ENCODE measurements at regions not wholly inside any gene's neighbourhood (a gene's known extent, or its start where the extent isn't known, plus 50 kb on each side); places are given as distances from the start of the nearest gene placed in this dataset.

DNA sequence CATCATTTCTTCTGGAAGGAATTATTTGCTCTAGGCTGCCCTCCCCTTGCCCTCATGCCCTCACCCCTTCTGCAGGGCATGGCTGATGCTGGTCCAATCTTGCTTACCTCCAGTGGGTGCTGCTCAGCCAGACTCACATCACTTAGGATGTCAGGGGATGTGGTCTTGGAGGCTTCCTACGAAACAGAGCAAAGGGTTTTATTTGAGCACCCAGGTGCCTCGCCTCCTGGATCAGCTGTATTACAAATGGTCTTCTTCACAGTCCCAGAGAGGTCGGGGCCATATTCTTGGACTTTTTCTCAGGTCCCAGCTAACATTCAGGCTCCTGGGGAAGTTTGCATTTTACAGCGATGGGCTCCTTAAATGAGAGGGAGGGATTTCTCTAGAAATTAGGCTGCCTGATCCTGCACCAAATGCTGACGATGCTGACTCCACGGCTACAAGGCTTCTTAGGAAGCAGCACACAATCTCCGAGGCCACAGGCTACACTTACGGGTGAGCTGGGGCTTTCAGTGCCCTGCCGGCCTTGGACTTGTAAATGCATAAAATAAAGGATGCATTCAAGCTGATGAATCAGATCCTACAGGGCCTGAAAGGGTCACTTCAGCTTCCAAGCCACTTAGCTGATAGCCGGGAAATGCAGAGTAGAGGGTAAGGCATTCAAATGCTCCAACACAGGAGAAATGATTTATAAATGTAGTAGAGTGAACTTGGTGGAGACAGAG lies 159.8 kb upstream of the ECI2 start:
- DNase-seq (ENCODE audit: low read depth, low spot score) = no peak
- in situ Hi-C loops (cut with HindIII; ENCODE audit: low sequenced_read_pairs) = no loop called here
- TF ChIP-seq CTCF (IDR thresholded peaks at IDR 0.05; ENCODE audit: low read depth, low read length) = no peak
- no peak overlapping the region for H3K4me3 ChIP-seq (ENCODE audit: low read depth, low read length)

DNA sequence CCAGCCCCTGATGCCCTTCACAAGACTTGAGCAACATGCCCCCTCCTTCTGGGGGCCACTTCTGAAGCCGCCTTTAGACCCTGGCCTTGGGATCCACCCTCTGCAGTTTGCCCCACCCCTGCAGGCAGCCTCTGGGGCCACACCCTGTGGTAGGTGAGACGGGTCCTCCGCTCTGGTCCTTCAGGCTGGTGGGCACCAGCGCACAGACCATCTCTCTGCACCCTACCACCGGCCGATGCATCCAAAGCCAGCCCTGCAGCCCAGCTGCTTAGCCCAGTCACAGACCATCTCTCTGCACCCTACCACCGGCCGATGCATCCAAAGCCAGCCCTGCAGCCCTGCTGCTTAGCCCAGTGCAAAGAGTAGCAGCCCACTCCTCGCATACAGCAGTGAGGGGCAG lies 159.3 kb upstream of the ECI2 start:
- no peak for DNase-seq (ENCODE audit: low read depth, low spot score)
- no peak for TF ChIP-seq CTCF (IDR thresholded peaks at IDR 0.05; ENCODE audit: low read depth, low read length)
- in situ Hi-C loops (cut with HindIII; ENCODE audit: low sequenced_read_pairs) = no loop called here
- no peak overlapping the region for H3K4me3 ChIP-seq (ENCODE audit: low read depth, low read length)

GRCh38 chr6:4291453-4292403 lies 156.4 kb upstream of the ECI2 start:
- peak; percentile 61 for DNase-seq (ENCODE audit: low read depth, low spot score)
- in situ Hi-C loops (cut with HindIII; ENCODE audit: low sequenced_read_pairs) = no loop called here
- TF ChIP-seq CTCF (IDR thresholded peaks at IDR 0.05; ENCODE audit: low read depth, low read length) = no peak
- no peak overlapping the region for H3K4me3 ChIP-seq (ENCODE audit: low read depth, low read length)

- no peak overlapping the region for H3K4me3 ChIP-seq (ENCODE audit: low read depth, low read length)
- no peak for TF ChIP-seq CTCF (IDR thresholded peaks at IDR 0.05; ENCODE audit: low read depth, low read length)
- DNase-seq (ENCODE audit: low read depth, low spot score) = no peak
- in situ Hi-C loops (cut with HindIII; ENCODE audit: low sequenced_read_pairs) = no loop called here
These were observed 154.5 kb upstream of the ECI2 start for GRCh38 chr6:4289770-4290320.

- no peak overlapping the region for H3K4me3 ChIP-seq (ENCODE audit: low read depth, low read length)
- TF ChIP-seq CTCF (IDR thresholded peaks at IDR 0.05; ENCODE audit: low read depth, low read length) = no peak
- DNase-seq (ENCODE audit: low read depth, low spot score) = no peak
- in situ Hi-C loops (cut with HindIII; ENCODE audit: low sequenced_read_pairs) = no loop called here
These were observed 152.5 kb upstream of the ECI2 start for GRCh38 chr6:4287811-4288244.

DNA sequence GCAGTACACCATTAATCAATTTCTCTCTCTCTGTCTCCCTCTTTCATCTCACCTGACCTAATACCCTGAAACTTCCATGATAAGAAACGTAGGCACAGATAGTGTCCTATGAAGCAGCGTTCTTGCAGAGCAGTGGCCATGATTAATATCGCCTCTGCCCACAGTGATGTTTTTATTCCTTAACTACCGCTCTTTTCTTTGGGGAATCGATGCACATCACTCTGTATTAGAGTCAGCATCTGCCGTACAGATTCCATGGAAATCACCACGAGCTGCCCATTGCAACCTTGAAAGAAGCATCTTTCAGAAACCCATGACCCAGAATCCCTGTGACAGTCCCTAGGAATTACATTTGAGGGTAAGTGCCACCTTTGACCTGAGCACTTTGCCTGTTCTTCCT lies 152.0 kb upstream of the ECI2 start:
- in situ Hi-C loops (cut with HindIII; ENCODE audit: low sequenced_read_pairs) = no loop called here
- no peak for TF ChIP-seq CTCF (IDR thresholded peaks at IDR 0.05; ENCODE audit: low read depth, low read length)
- no peak overlapping the region for H3K4me3 ChIP-seq (ENCODE audit: low read depth, low read length)
- no peak for DNase-seq (ENCODE audit: low read depth, low spot score)
